ENCODE measurements at regions not wholly inside any gene's neighbourhood (a gene's known extent, or its start where the extent isn't known, plus 50 kb on each side); places are given as distances from the start of the nearest gene placed in this dataset.
"Not testable (repeated sequence)": the region's sequence is repeated elsewhere in the genome, so short reads cannot be mapped to it uniquely, and the experiment has no call there.

DNA sequence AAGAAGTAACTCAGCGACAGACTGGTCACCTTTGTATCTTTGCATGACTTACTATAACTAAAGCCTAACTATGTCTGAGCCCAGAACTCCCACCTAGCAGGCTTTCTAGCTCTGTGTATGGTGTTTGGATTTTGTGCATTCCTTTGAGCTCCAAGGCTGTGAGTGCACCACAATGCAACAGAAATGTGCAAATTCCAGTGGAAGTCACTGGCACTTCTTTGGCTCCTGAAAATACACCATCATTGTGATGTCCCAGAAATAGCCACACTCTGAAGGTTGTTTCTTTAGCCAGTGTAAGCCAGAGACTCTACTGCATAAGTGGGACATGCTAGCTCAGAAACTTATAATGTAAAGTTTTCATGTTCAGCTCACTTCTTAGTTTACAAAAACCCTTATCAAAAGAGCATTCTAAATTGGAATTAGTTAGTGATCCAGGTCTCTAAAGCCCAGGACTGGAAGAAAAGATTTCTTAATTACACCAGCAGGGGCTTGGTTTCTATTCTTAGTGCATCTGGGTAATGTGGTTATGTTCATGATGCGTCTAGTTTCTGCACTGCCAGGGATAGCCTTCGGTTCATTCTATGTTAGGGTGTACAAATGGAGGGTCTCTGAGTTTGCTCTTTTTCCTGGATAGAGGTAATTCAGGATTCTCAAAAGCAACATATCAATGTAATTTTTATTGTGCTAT is 1239.5 kb upstream of the ZEB2 start:
- peak; percentile 42 for DNase-seq

- no peak for DNase-seq
Observed at GRCh38 chr2:145757503-145758246, 1237.8 kb upstream of the ZEB2 start.

- no peak for DNase-seq
Observed at GRCh38 chr2:145755019-145755837, 1235.3 kb upstream of the ZEB2 start.

DNA sequence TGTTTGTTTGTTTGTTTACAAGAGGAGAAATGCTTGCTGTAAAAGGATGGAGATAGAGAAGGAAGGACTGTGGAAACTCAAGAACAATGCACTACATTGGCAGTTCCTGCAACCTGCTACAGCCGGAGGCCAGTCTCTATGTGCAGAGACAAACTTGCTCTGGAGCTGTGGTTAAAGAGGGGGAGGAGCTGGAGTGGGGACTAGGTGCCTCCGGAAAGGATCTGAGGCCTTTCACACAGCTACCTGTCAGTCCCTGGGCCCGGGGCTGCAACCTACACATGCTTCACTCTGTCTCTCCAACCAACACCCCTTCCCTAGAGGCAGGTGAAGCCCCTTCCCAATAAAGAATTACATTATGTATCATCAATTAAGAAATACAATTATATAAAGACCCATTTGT is 1234.0 kb upstream of the ZEB2 start:
- DNase-seq: no peak

GRCh38 chr2:145753041-145753608 is 1233.2 kb upstream of the ZEB2 start:
- no peak for DNase-seq

GRCh38 chr2:145752091-145752806 is 1232.3 kb upstream of the ZEB2 start:
- DNase-seq: peak; percentile 81

DNA sequence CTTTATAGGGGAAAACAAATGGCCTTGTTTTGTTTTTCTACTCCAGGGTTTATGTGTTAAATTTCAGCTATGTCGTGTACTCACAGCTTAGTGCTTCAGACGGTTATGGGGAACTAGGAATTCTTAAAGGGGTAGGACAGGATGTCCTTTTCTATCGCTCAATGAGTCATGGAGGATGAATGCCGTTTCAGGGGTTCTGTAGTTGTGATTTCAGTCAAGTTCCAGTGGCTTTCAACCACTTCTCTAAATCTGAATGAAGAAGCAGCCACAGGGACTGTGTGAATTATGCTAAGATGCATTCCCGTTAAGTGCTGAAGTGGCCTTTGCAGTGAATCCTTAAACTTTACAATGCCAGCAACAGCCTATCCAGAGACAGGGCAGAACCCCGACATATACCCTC is 1231.7 kb upstream of the ZEB2 start:
- DNase-seq: peak; percentile 84

- no peak for DNase-seq
Observed at GRCh38 chr2:145751155-145751554, 1231.2 kb upstream of the ZEB2 start.

- no peak for DNase-seq
Observed at GRCh38 chr2:145750612-145751011, 1230.7 kb upstream of the ZEB2 start.

GRCh38 chr2:145750144-145750543 is 1230.2 kb upstream of the ZEB2 start:
- DNase-seq: no peak

- no peak for DNase-seq
Observed at GRCh38 chr2:145749556-145749955, 1229.6 kb upstream of the ZEB2 start.

- DNase-seq: no peak
Observed at GRCh38 chr2:145748927-145749326, 1229.0 kb upstream of the ZEB2 start.

GRCh38 chr2:145747715-145748114 is 1227.8 kb upstream of the ZEB2 start:
- no peak for DNase-seq

- DNase-seq: not testable (repeated sequence)
Observed at GRCh38 chr2:145745387-145745721, 1225.4 kb upstream of the ZEB2 start.

GRCh38 chr2:145744541-145745386 is 1224.8 kb upstream of the ZEB2 start:
- peak; percentile 95 for DNase-seq

DNA sequence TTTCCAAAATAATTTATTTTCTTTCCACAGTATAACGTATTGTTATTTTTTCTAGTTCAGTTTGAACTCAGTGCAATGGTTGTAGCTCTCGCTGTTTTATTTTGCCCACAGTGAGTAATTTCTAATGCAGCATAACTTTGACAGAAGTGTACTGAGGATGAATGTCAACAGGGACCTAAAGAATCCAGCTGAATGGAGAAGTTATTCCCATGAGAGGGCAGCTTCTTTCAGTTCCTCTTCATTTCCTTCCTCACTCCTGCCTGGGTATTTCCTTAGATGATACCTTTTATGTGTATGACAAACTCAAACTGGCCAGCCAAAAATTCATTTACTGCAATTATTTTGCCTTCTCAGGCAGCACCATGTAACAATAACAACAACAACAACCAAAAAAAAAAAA is 1223.1 kb upstream of the ZEB2 start:
- peak; percentile 59 for DNase-seq

DNA sequence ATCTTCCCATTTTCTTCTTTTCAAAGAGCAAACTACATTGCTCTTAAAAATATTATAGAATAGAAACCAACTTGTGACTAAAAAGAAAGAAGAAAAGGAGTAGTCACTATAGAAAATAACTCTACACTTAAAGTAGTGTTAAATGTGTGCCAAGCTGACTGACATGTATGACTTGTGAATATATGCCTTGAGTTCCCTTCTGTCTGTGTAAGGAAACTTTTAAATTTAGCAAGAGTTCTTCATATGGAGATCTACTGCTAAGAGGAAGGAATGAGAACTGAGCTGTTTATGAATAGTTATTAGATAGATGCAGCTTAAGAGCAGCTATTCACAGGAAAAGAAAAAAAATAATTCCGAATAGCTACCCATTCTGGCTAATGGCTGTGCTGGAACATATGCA is 1221.7 kb upstream of the ZEB2 start:
- DNase-seq: no peak

GRCh38 chr2:145741181-145741580 is 1221.3 kb upstream of the ZEB2 start:
- DNase-seq: no peak

- peak; percentile 41 for DNase-seq
Observed at GRCh38 chr2:145740302-145740701, 1220.4 kb upstream of the ZEB2 start.

GRCh38 chr2:145739681-145740080 is 1219.8 kb upstream of the ZEB2 start:
- DNase-seq: no peak

DNA sequence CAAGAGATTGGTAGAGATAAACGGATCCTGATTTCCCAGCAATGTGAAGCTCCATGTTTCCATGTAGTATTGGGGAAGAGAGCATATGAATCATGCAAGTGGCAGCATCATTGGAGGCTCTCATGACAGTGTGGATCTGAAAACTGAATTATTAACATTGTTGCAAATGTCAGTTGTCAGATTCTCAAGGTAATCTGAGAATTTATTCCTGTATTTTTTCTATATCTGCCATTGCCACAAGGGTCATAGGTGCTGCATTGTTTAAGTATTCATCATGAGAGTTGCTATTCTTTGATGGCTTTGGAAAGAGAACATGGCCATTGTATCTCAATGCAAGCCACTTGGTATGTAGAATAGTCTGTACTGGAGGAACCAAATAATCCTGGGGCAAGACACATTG is 1217.0 kb upstream of the ZEB2 start:
- DNase-seq: no peak

DNA sequence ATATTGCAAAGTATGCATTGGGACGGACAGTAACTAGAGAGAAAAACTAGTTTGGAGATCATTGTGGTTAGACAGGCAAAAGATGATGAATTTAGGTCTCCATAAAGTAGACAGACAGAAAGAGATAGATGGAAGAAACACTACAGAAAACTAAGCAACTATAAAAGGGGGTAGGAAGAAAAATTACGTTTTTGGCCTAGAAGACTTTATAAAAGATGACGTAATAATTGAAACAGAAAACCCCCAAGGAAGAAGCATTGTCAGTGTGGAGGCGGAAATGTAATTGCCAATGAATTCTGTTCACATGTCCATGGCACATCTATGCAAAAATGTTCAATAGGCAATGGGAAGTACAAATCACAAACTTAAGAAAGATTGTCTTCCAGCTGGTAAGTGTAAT is 1211.5 kb upstream of the ZEB2 start:
- no peak for DNase-seq
